Liver (tissue), 8 donors: ENCODE measurements at regions not wholly inside any gene's neighbourhood (a gene's known extent, or its start where the extent isn't known, plus 50 kb on each side); places are given as distances from the start of the nearest gene placed in this dataset.

Source experiments
- DNase-seq: peaks from one replicate; pipeline ENCODE4 v3.0.0-alpha.2; 2017; ENCODE audit warnings: low spot score
- H3K27ac ChIP-seq, 2 donors: one replicate each; pipeline ENCODE4 v1.7.0; 2013; ENCODE audit warnings: inconsistent platforms in 2 of 2, low read length in 2 of 2, control low read depth in 1 of 2, low read depth in 1 of 2, mild to moderate bottlenecking in 1 of 2
- H3K27me3 ChIP-seq, 4 donors: one replicate each; pipeline versions ENCODE4 v1.6.1 to v1.7.0; 2013; ENCODE audit warnings: low read length in 3 of 4, inconsistent platforms in 1 of 4, mild to moderate bottlenecking in 1 of 4, moderate library complexity in 1 of 4; ENCODE audit not compliant: control insufficient read depth in 4 of 4, insufficient read depth in 4 of 4
- H3K36me3 ChIP-seq, 4 donors: one replicate each; pipeline versions ENCODE4 v1.6.1 to v1.7.0; 2013; ENCODE audit warnings: low read length in 3 of 4, mild to moderate bottlenecking in 3 of 4, low read depth in 1 of 4, moderate library complexity in 1 of 4; ENCODE audit not compliant: control insufficient read depth in 4 of 4, insufficient read depth in 3 of 4
- H3K4me1 ChIP-seq, 4 donors: one replicate each; pipeline versions ENCODE4 v1.6.1 to v1.7.0; 2013; ENCODE audit warnings: low read length in 3 of 4, mild to moderate bottlenecking in 3 of 4, moderate library complexity in 1 of 4; ENCODE audit not compliant: control insufficient read depth in 4 of 4, insufficient read depth in 4 of 4
- H3K4me3 ChIP-seq, 3 donors: one replicate each; pipeline versions ENCODE4 v1.6.1 to v1.7.0; 2013; ENCODE audit warnings: low read length in 3 of 3, control low read depth in 1 of 3, low read depth in 1 of 3, mild to moderate bottlenecking in 1 of 3
- H3K9ac ChIP-seq, 2 donors: one replicate each; pipeline ENCODE4 v1.7.0; 2013; ENCODE audit warnings: low read length in 2 of 2, mild to moderate bottlenecking in 2 of 2, moderate library complexity in 2 of 2, control low read depth in 1 of 2, low read depth in 1 of 2
- H3K9me3 ChIP-seq, 4 donors: one replicate each; pipeline versions ENCODE4 v1.6.1 to v1.7.0; 2013; ENCODE audit warnings: low read length in 3 of 4; ENCODE audit not compliant: control insufficient read depth in 4 of 4
- ATF3 ChIP-seq: IDR thresholded peaks from 2 replicates; pipeline ENCODE4 v1.6.1; 2016; ENCODE audit warnings: antibody characterized with exemption
- CTCF ChIP-seq: fragments of 150-350 bp; IDR thresholded peaks from 2 replicates; pipeline ENCODE4 v1.5.1; 2017; ENCODE audit warnings: improper control_type of control experiment, low read depth, low read length; ENCODE audit not compliant: missing input control
- EGR1 ChIP-seq, 2 donors: IDR thresholded peaks; 2 replicates each; pipeline ENCODE4 v1.6.1; 2016 to 2018; ENCODE audit warnings: antibody characterized with exemption in 2 of 2, low read depth in 2 of 2
- FOXA1 ChIP-seq: IDR thresholded peaks from 2 replicates; pipeline ENCODE4 v1.6.1; 2016; ENCODE audit warnings: antibody characterized with exemption
- FOXA2 ChIP-seq: IDR thresholded peaks from 2 replicates; pipeline ENCODE4 v1.6.1; 2016; ENCODE audit warnings: antibody characterized with exemption
- GABPA ChIP-seq, 2 donors: IDR thresholded peaks in 1 of 2; conservative IDR thresholded peaks in 1 of 2; 2 replicates each; pipeline ENCODE4 v1.6.1; 2016; ENCODE audit warnings: antibody characterized with exemption in 2 of 2, mild to moderate bottlenecking in 1 of 2, moderate library complexity in 1 of 2
- HNF4G ChIP-seq: IDR thresholded peaks from 2 replicates; pipeline ENCODE4 v1.6.1; 2016; ENCODE audit warnings: antibody characterized with exemption
- JUND ChIP-seq, 2 donors: IDR thresholded peaks; 2 replicates each; pipeline ENCODE4 v1.6.1; 2016; ENCODE audit warnings: antibody characterized with exemption in 2 of 2
- MAX ChIP-seq: IDR thresholded peaks from 2 replicates; pipeline ENCODE4 v1.6.1; 2016; ENCODE audit warnings: antibody characterized with exemption
- NR2F2 ChIP-seq: IDR thresholded peaks from 2 replicates; pipeline ENCODE4 v1.6.1; 2016; ENCODE audit warnings: antibody characterized with exemption
- RAD21 ChIP-seq, 2 donors: IDR thresholded peaks; 2 replicates each; pipeline ENCODE4 v1.6.1; 2016; ENCODE audit warnings: antibody characterized with exemption in 2 of 2, mild to moderate bottlenecking in 2 of 2
- REST ChIP-seq: IDR thresholded peaks from 2 replicates; pipeline ENCODE4 v1.6.1; 2016; ENCODE audit warnings: antibody characterized with exemption, mild to moderate bottlenecking
- RXRA ChIP-seq, 2 donors: IDR thresholded peaks; 2 replicates each; pipeline ENCODE4 v1.6.1; 2017 to 2018; ENCODE audit warnings: antibody characterized with exemption in 2 of 2, mild to moderate bottlenecking in 1 of 2
- SP1 ChIP-seq: IDR thresholded peaks from 2 replicates; pipeline ENCODE4 v1.6.1; 2018; ENCODE audit warnings: antibody characterized with exemption, mild to moderate bottlenecking
- TAF1 ChIP-seq: conservative IDR thresholded peaks from 2 replicates; pipeline ENCODE4 v1.6.1; 2016; ENCODE audit warnings: antibody characterized with exemption, mild to moderate bottlenecking
- YY1 ChIP-seq: IDR thresholded peaks from 2 replicates; pipeline ENCODE4 v1.6.1; 2016; ENCODE audit warnings: antibody characterized with exemption, mild to moderate bottlenecking
- ZBTB33 ChIP-seq: IDR thresholded peaks from 2 replicates; pipeline ENCODE4 v1.6.1; 2016; ENCODE audit warnings: antibody characterized with exemption
- WGBS: extraction: QIAGEN DNeasy Blood & Tissue Kit; methylation state at CpG from one replicate; pipeline ENCODE4 v1.1.7; 2013; 5-methylcytosine and 5-hydroxymethylcytosine counted together
- donor health status: healthy.
- donor health status: healthy.
- donor health status: healthy.
- donor health status: healthy.
- donor health status: healthy.

- Histone ChIP-seq H3K4me3 (no peak overlapping the region), H3K36me3 (no peaks in the 10 kb centered on the region), H3K27ac (no peak overlapping the region), H3K27me3 (peaks cover 0 to 2% (median 0%) of the 10 kb centered on the region in 4 donors), H3K4me1 (no peaks in the 10 kb centered on the region), H3K9me3 (no peaks in the 10 kb centered on the region), H3K9ac (no peak overlapping the region)
- WGBS = 57% methylated on average over 2 of the region's 2 CpGs
- TF ChIP-seq FOXA2 (no peak), HNF4G (no peak), GABPA (IDR thresholded peaks at IDR 0.05 in 1 of 2, conservative IDR thresholded peaks at IDR 0.05 in 1 of 2) (no peak), REST (no peak), RXRA (IDR thresholded peaks at IDR 0.05) (no peak), NR2F2 (no peak), TAF1 (no peak)
- no peak for DNase-seq
These were observed 141.6 kb upstream of the UNC5B start for GRCh38 chr10:71070741-71071140.

- no peak overlapping the region for H3K27ac ChIP-seq
- no peak for DNase-seq
- H3K27me3 ChIP-seq = peaks cover 0 to 2% (median 0%) of the 10 kb centered on the region in 4 donors
- H3K36me3 ChIP-seq = no peaks in the 10 kb centered on the region
- H3K9me3 ChIP-seq = no peaks in the 10 kb centered on the region
- H3K9ac ChIP-seq = no peak overlapping the region
- TF ChIP-seq ZBTB33 = no peak
- TF ChIP-seq CTCF = no peak
- TF ChIP-seq RAD21 (IDR thresholded peaks at IDR 0.05) = no peak
- TF ChIP-seq TAF1 = no peak
- TF ChIP-seq SP1 = no peak
- no peak for TF ChIP-seq REST
- no peak for TF ChIP-seq FOXA2
- TF ChIP-seq HNF4G = no peak
- TF ChIP-seq YY1 = no peak
- TF ChIP-seq MAX = no peak
- TF ChIP-seq EGR1 (IDR thresholded peaks at IDR 0.05; ENCODE audit: low read depth in 2 of 2) = no peak
- TF ChIP-seq GABPA (IDR thresholded peaks at IDR 0.05 in 1 of 2, conservative IDR thresholded peaks at IDR 0.05 in 1 of 2) = no peak
- no peak for TF ChIP-seq FOXA1
- TF ChIP-seq ATF3 = no peak
- TF ChIP-seq NR2F2 = no peak
- TF ChIP-seq JUND (IDR thresholded peaks at IDR 0.05) = no peak
- H3K4me1 ChIP-seq = no peaks in the 10 kb centered on the region
- no peak overlapping the region for H3K4me3 ChIP-seq
- 84% methylated on average over 11 of the region's 11 CpGs for WGBS
These were observed 140.1 kb upstream of the UNC5B start for GRCh38 chr10:71072131-71072822.
